ENCODE measurements at regions not wholly inside any gene's neighbourhood (a gene's known extent, or its start where the extent isn't known, plus 50 kb on each side); places are given as distances from the start of the nearest gene placed in this dataset.
"Not testable (repeated sequence)": the region's sequence is repeated elsewhere in the genome, so short reads cannot be mapped to it uniquely, and the experiment has no call there.

DNA sequence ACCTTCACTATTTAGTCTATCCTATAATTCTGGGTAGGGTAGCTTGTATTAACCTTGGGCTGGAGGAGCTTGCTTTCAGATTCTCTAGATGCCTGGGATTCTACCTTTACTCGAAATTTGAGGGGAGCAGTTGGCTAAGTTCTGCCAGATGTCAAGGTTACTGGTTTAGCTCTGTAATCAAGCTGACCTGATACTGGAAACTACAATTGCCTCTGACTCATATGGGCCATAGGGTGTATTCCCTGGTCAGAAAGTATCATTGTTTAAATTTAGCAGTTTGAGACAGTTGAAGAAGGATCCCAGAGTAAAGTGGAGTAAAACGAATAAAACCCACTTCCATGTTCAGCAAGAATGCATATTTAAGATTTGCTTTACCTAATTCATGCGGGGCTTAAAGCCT lies 337.6 kb downstream of the SPIN4 start:
- Histone ChIP-seq H3K27ac (no peak overlapping the region), H3K27me3 (no peaks in the 10 kb centered on the region), H3K4me3 (no peak overlapping the region), H3K4me1 (no peaks in the 10 kb centered on the region), H3K9me3 (no peaks in the 10 kb centered on the region), H3K36me3 (no peaks in the 10 kb centered on the region)
- TF ChIP-seq POLR2AphosphoS5 (IDR thresholded peaks at IDR 0.05), result no peak
- no peak for TF ChIP-seq POLR2A (IDR thresholded peaks at IDR 0.05)
- WGBS, 2 donors, result 42 to 73% methylated on average over 3 of the region's 3 CpGs
- no peak for DNase-seq
- ATAC-seq (ENCODE audit: low FRiP score in 2 of 2), result no peak

DNA sequence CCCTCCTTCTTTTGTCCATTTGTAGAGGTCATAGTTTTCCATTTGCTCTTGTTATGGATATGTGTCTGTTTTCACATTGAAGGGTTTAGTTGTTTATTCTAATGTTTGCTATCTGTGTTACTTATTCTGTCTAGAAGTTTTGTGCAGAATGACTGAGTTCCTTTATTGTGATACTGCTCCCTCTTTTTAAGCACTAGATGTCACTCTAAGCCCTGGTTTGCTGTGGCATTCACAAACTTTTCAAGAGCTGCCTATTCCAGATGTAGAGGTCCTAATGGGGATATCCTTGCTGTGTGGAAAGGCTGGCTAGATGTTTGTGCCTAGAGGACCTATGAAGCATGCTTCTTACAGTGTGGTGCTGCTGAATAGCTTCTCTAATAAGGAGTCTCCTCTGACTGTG lies 338.6 kb downstream of the SPIN4 start:
- TF ChIP-seq, protein P1, sequence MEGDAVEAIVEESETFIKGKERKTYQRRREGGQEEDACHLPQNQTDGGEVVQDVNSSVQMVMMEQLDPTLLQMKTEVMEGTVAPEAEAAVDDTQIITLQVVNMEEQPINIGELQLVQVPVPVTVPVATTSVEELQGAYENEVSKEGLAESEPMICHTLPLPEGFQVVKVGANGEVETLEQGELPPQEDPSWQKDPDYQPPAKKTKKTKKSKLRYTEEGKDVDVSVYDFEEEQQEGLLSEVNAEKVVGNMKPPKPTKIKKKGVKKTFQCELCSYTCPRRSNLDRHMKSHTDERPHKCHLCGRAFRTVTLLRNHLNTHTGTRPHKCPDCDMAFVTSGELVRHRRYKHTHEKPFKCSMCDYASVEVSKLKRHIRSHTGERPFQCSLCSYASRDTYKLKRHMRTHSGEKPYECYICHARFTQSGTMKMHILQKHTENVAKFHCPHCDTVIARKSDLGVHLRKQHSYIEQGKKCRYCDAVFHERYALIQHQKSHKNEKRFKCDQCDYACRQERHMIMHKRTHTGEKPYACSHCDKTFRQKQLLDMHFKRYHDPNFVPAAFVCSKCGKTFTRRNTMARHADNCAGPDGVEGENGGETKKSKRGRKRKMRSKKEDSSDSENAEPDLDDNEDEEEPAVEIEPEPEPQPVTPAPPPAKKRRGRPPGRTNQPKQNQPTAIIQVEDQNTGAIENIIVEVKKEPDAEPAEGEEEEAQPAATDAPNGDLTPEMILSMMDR (IDR thresholded peaks at IDR 0.05), result no peak
- TF ChIP-seq POLR2A (IDR thresholded peaks at IDR 0.05) (no peak), POLR2AphosphoS5 (IDR thresholded peaks at IDR 0.05) (no peak)
- Histone ChIP-seq H3K9me3 (no peaks in the 10 kb centered on the region), H3K27ac (no peak overlapping the region), H3K36me3 (no peaks in the 10 kb centered on the region), H3K4me3 (no peak overlapping the region), H3K4me1 (no peaks in the 10 kb centered on the region), H3K27me3 (no peaks in the 10 kb centered on the region)
- DNase-seq (no peak), ATAC-seq (ENCODE audit: low FRiP score in 2 of 2) (no peak)

- ATAC-seq (ENCODE audit: low FRiP score in 2 of 2); H3K4me3 ChIP-seq; H3K27ac ChIP-seq; DNase-seq; H3K36me3 ChIP-seq; H3K9me3 ChIP-seq; H3K4me1 ChIP-seq; H3K27me3 ChIP-seq: not testable (repeated sequence)
- 44 to 50% methylated on average over 1 of the region's 1 CpG for WGBS, 2 donors
These were observed 350.9 kb downstream of the SPIN4 start for GRCh38 chrX:63000196-63000595.

All from upper lobe of left lung (tissue), 6 donors.